GM19240 (cell line): ENCODE measurements at regions not wholly inside any gene's neighbourhood (a gene's known extent, or its start where the extent isn't known, plus 50 kb on each side); places are given as distances from the start of the nearest gene placed in this dataset.
"Not testable (repeated sequence)": the region's sequence is repeated elsewhere in the genome, so short reads cannot be mapped to it uniquely, and the experiment has no call there.

Source experiments
- DNase-seq: peaks from one replicate; pipeline ENCODE4 v3.0.0; 2011; ENCODE audit warnings: low spot score; ENCODE audit not compliant: insufficient read length

DNA sequence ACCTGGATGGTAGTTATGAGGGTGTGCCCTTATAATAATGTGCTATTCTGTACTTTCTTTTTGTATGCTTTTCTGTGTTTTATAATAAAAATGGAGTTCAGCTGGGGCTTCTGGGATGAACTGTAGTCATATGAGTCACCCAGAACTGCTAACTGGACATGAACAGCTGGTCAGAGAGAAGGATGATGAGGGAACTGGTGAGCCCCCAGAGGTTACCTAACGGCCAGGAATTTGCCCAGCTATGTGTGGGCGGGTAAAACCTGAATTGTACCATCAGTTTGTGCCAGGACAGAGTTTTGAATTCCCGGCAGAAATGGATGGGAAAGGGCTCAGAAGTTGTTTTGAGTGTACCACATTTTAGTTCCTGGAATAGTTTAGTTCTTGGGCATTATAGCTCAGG, 138.0 kb upstream of the USP9X start:
- no peak for DNase-seq

DNA sequence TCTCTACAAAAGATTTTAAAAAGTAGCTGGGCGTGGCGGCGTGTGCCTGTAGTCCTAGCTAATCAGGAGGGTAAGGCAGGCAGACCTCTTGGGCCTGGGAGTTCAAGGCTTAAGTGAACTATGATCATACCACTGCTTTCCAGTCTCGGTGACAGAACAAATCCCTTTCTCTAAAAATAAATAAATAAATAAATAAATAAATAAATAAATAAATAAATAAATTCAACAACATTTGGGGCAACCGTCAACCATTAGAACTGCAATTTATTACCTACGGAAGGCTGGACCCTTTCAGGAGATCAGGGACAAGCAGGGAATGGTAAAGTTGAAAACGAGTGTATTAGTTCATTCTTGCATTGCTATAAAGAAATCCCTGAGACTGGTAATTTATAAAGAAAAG, 136.2 kb upstream of the USP9X start:
- no peak for DNase-seq

DNA sequence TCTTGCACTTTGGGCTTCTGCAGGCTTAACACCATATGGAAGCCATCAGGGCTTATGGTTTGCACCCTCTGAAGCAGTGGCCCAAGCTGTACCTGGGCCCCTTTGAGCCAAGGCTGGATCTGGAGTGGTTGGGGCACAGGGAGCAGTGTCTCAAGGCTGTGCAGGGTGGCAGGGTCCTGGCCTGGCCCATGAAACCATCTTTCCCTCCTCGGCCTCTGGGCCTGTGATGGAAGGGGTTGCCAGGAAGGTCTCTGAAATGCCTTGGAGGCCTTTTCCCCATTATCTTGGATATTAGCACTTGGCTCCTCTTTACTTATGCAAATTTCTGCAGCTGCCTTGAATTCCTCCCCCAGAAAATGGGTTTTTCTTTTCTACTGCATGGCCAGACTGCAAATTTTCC, 134.7 kb upstream of the USP9X start:
- no peak for DNase-seq

DNA sequence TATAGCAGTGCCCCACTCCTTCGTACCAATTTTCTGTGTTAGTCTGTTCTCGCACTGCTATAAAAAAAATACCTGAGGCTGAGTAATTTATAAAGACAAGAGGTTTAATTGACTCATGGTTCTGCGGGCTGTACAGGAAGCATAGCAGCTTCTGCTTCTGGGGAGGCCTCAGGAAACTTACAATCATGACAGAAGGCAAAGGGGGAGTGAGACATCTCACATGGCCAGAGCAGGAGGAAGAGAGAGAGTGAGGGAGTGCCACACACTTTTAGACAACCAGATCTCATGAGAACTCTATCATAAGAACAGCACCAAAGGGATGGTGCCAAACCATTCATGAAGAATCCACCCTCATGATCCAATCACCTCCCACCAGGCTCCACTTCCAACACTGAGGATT, 133.8 kb upstream of the USP9X start:
- not testable (repeated sequence) for DNase-seq

- DNase-seq = no peak
Observed at GRCh38 chrX:40952855-40953254, 132.4 kb upstream of the USP9X start.

GRCh38 chrX:40953369-40953768, 131.9 kb upstream of the USP9X start:
- DNase-seq = no peak

DNA sequence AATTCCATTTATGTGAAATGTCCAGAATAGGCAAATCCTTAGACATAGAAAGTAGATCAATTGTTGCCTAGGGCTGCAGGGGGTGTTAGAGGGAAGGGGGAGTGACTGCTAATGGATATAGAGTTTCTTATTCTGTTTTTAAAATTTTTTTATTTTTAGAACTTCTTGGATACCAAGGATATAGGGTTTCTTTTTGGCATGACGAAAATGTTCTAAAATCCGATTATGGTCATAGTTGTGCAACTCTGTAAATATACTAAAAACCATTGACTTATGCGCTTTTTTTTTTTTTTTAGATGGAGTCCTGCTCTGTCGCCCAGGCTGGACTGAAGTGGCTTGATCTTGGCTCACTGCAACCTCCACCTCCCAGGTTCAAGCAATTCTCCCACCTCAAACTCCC, 125.2 kb upstream of the USP9X start:
- DNase-seq = no peak

- DNase-seq = no peak
Observed at GRCh38 chrX:40962793-40963407, 122.3 kb upstream of the USP9X start.

DNA sequence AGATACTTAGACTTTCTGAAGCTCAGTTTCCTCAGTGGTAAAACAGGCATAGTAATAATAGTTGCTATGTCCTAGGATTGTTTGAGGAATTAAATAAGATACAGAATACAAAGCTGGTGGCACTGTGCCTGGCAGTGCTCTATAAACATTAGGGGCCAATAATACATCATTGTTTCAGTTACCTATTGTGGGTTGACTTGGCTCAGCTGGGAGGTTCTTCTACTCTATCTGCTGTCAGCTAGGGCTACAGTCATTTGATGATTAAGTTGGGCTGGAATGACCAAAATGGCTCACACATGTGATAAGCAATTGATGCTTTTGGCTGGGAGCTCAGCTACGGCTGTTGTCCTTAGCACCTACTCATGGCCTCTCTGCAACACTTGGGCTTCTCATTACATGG, 121.2 kb upstream of the USP9X start:
- DNase-seq = no peak

DNA sequence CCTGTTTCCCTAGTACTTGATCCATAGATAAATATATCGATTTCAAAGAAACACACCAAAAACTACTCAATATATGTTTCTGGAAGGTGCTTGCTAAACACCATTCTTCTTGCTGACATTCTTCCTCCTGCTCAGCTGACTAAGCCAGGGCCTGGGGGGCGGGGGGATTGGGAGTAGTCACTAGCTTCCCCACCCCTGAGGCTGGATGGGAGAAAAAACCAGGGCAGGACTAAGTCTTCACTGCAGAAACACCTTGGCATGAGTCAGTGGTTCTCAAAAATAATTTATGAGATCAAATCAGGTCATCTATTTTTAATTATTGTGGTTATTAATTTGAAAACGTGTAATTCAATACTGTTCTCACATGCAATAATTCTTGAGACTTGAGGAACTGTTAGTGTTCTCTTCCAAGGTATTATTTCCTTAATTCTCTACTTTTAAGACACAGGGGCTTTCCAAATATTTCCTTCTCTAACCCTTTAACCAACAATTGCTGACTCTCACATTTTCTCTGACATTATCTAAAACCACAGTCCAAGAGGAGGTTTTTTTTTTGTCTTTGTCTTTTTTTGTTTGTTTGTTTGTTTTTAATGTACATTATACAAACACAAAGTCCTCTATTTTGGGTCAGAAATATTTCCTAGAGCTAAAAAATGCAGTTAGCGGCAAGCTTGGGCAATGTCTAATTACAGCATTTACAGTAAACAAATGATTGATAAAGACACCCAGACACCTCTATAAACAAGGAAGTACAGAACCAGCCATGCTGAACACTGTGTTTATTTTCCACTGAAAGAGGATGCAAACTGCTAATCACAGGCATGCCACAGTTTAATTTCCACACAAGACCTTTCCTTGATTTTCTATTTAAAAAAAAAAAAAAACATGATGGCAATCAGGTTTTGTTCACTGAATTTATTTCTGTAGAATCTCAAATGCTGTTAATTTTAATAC, 120.3 kb upstream of the USP9X start:
- no peak for DNase-seq

DNA sequence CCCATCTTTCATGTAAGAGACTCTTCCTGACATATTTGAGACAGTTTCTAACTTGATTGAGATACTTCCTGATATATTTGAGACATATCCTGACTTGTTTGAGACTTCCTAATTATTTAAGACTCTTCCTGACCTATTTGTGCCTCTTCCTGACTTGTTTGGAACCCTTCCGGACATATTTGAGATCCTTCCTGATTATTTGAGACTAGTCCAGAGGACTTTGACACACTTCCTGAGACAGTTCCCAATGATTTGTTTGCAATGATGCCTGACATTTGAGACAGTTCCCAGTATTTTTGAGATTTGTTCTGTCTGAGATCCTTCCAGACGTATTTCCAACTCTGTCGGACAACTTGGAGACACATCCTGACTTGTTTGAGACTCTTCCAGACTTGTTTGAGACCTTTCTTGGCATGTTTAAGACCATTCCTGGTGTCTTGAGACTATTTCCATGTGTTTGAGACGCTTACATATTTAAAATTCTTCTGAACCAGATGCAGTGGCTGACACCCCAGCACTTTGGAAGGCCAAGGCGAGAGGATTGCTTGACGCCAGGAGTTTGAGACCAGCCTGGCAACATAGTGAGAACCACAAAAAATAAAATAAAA, 118.9 kb upstream of the USP9X start:
- DNase-seq = no peak

- no peak for DNase-seq
Observed at GRCh38 chrX:40968180-40968579, 117.1 kb upstream of the USP9X start.

DNA sequence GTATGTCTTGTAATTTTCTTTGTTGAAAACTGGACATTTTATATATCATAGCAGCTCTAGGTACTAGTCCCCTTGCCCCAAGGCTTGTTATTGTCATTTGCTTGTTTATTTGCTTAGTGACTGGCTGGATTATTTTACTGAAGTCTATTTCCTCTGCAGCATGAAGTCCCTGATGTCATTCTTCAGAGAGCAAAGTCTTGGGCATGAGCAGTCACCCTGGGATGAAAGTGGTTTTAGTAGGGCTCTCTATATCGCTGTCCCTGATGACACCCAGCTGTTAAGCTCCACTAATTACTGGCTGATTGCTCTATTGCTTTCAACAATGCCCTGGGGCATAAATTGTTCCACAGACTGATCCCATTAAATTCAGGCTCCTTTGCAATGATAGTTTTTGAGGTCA, 113.5 kb upstream of the USP9X start:
- no peak for DNase-seq

DNA sequence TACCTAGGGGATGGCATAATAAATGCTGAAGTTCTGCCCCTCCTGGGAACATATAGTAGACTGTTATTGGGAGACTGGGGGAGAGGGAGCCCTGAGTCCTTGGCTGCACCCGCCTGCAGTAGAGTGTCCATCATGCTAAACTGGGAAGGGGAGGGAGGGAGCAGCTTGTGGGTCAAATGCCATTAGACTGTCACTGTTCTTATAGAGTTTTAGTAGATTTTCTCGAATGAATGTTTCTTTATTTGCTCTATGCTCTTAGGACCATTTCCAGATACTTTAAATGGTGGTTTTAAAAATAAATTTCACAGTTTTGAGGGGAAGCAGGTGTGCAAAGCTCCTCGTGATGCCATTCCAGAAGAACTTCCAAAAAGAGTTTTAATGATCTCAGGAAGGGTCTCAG, 111.6 kb upstream of the USP9X start:
- no peak for DNase-seq

DNA sequence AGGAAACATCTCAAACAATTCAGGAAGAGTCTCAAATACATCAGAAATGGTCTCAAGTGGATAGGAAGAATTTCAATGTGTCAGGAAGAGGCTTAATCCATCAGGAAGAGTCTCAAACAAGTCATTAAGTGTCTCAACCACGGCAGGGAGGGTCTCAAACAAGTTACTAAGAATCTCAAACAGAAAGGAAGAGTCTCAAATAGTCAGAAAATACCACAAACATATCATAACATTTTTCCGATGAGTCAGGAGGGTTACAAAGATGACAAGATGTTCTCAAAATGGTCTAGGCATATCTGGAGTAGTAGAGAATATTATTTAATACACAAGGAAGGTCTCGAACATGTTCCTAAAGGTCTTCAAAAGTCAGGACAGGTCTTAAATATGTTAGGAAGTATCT, 109.3 kb upstream of the USP9X start:
- DNase-seq = no peak

GRCh38 chrX:40976981-40977380, 108.3 kb upstream of the USP9X start:
- DNase-seq = no peak

DNA sequence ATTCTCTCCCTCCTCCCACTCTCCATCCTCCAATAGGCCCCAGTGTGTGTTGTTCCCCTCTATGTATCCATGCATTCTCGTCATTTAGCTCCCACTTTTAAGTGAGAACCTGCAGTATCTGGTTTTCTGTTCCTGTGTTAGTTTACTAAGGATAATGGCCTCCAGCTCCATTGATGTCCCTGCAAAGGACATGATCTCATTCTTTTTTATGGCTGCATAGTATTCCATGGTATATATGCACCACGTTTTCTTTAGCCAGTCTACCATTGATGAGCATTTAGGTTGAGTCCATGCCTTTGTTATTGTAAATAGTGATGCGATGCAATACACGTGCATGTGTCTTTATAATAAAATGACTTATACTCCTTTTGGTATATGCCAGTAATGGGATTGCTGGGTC, 100.3 kb upstream of the USP9X start:
- DNase-seq = no peak

GRCh38 chrX:40987413-40987812, 97.8 kb upstream of the USP9X start:
- DNase-seq = no peak

- DNase-seq = no peak
Observed at GRCh38 chrX:40988100-40988499, 97.1 kb upstream of the USP9X start.

DNA sequence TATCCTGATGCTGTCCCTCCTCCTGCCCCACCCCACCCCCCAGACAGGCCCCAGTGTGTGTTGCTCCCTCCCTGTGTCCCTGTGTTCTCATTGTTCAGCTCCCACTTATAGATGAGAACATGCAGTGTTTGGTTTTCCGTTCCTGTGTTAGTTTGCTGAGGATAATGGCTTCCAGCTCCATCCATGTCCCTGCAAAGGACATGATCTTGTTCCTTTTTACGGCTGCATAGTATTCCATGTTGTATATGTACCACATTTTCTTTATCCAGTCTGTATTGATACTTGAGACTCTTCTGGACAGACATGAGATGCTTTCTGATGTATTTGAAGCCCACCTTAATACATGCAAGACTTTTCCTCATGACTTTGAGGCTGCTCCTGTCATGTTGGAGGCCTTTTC, 91.8 kb upstream of the USP9X start:
- not testable (repeated sequence) for DNase-seq

- no peak for DNase-seq
Observed at GRCh38 chrX:40996886-40997530, 88.2 kb upstream of the USP9X start.

DNA sequence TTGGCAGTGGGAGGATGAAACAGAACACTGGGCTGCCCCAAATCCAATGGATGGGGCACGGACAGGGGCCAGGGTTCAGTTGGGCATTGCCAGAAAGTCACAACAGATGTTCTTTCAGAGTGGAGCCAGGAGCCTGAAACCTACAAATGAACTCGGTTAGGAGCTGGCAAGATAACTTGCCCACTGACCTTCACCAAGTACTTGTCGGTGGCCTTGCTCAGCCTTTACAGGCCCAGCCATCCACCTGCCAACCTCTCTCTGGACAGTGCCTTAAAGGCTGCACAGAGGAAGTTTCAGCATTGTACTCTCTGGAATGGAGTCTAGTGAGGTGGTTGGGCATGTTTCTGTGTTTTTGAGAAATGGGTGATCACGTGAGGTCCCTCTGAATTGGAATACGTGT, 87.1 kb upstream of the USP9X start:
- no peak for DNase-seq
